H9 (cell line): ENCODE measurements at regions not wholly inside any gene's neighbourhood (a gene's known extent, or its start where the extent isn't known, plus 50 kb on each side); places are given as distances from the start of the nearest gene placed in this dataset.

Experiments
- DNase-seq: peaks from one replicate; pipeline ENCODE4 v3.0.0-alpha.2; 2017
- H2AFZ ChIP-seq: one replicate; pipeline ENCODE4 v1.6.1; 2013; ENCODE audit warnings: mild to moderate bottlenecking, low read length, control low read depth, moderate library complexity
- H2AK5ac ChIP-seq: 2 replicates; pipeline ENCODE4 v1.6.1; 2013; ENCODE audit warnings: low read length, control low read depth, mixed read lengths; ENCODE audit not compliant: insufficient read length
- H2BK120ac ChIP-seq: one replicate; pipeline ENCODE4 v1.6.1; 2013; ENCODE audit warnings: low read depth, mild to moderate bottlenecking, low read length, control low read depth, inconsistent platforms; ENCODE audit not compliant: poor library complexity, severe bottlenecking
- H2BK12ac ChIP-seq: 2 replicates; pipeline ENCODE4 v1.6.1; 2013; ENCODE audit warnings: low read length, control low read depth, mixed read lengths, low read depth; ENCODE audit not compliant: insufficient read length
- H2BK15ac ChIP-seq: 2 replicates; pipeline ENCODE4 v1.6.1; 2013; ENCODE audit warnings: low read depth, low read length, control low read depth
- H2BK20ac ChIP-seq: one replicate; pipeline ENCODE4 v1.6.1; 2013; ENCODE audit warnings: low read depth, mild to moderate bottlenecking, low read length, control low read depth, inconsistent platforms; ENCODE audit not compliant: poor library complexity, severe bottlenecking
- H2BK5ac ChIP-seq: 2 replicates; pipeline ENCODE4 v1.6.1; 2013; ENCODE audit warnings: low read length, control low read depth, mixed read lengths; ENCODE audit not compliant: insufficient read length
- H3K14ac ChIP-seq: 2 replicates; pipeline ENCODE4 v1.6.1; 2013; ENCODE audit warnings: low read length, control low read depth; ENCODE audit not compliant: insufficient read depth
- H3K18ac ChIP-seq: 2 replicates; pipeline ENCODE4 v1.6.1; 2013; ENCODE audit warnings: low read depth, mild to moderate bottlenecking, mixed read lengths, low read length, control low read depth; ENCODE audit not compliant: insufficient read length
- H3K23ac ChIP-seq: 2 replicates; pipeline ENCODE4 v1.6.1; 2013; ENCODE audit warnings: low read length, control low read depth, mixed read lengths, low read depth; ENCODE audit not compliant: insufficient read length
- H3K23me2 ChIP-seq: 2 replicates; pipeline ENCODE4 v1.6.1; 2013; ENCODE audit warnings: low read depth, mild to moderate bottlenecking, mixed read lengths, low read length, control low read depth; ENCODE audit not compliant: insufficient read length, poor library complexity, severe bottlenecking
- H3K27ac ChIP-seq: 2 replicates; pipeline ENCODE4 v1.5.1; 2013; ENCODE audit warnings: low read length, control low read depth, mixed read lengths, low read depth; ENCODE audit not compliant: insufficient read length
- H3K27me3 ChIP-seq: 2 replicates; pipeline ENCODE4 v1.6.1; 2013; ENCODE audit warnings: low read length, control low read depth, inconsistent platforms; ENCODE audit not compliant: insufficient read depth
- H3K4ac ChIP-seq: 2 replicates; pipeline ENCODE4 v1.6.1; 2013; ENCODE audit warnings: low read depth, mild to moderate bottlenecking, control low read depth, inconsistent platforms, low read length, moderate library complexity
- H3K4me1 ChIP-seq: 2 replicates; pipeline ENCODE4 v1.6.1; 2013; ENCODE audit warnings: low read length, control low read depth, inconsistent platforms; ENCODE audit not compliant: insufficient read depth
- H3K4me2 ChIP-seq: 2 replicates; pipeline ENCODE4 v1.6.1; 2013; ENCODE audit warnings: low read length, control low read depth, mixed read lengths; ENCODE audit not compliant: insufficient read length, insufficient read depth
- H3K56ac ChIP-seq: 2 replicates; pipeline ENCODE4 v1.6.1; 2013; ENCODE audit warnings: low read depth, mild to moderate bottlenecking, mixed read lengths, low read length, control low read depth; ENCODE audit not compliant: insufficient read length
- H3K79me1 ChIP-seq: 2 replicates; pipeline ENCODE4 v1.6.1; 2013; ENCODE audit warnings: low read depth, mild to moderate bottlenecking, moderate library complexity, low read length, control low read depth, inconsistent platforms; ENCODE audit not compliant: insufficient read depth, poor library complexity, severe bottlenecking
- H3K79me2 ChIP-seq: 2 replicates; pipeline ENCODE4 v1.6.1; 2013; ENCODE audit warnings: low read length, control low read depth, inconsistent platforms; ENCODE audit not compliant: insufficient read depth
- H3K9ac ChIP-seq: 2 replicates; pipeline ENCODE4 v1.6.1; 2013; ENCODE audit warnings: low read length, control low read depth, mixed read lengths; ENCODE audit not compliant: insufficient read length; ENCODE audit errors: extremely low read depth
- H3K9me3 ChIP-seq: one replicate; pipeline ENCODE4 v1.6.1; 2013; ENCODE audit warnings: low read depth, low read length, inconsistent platforms; ENCODE audit not compliant: control insufficient read depth
- H3T11ph ChIP-seq: one replicate; pipeline ENCODE4 v1.6.1; 2013; ENCODE audit warnings: mild to moderate bottlenecking, low read length, control low read depth, inconsistent platforms
- H4K20me1 ChIP-seq: one replicate; pipeline ENCODE4 v1.6.1; 2013; ENCODE audit not compliant: control insufficient read depth, insufficient read length, insufficient read depth
- H4K5ac ChIP-seq: 2 replicates; pipeline ENCODE4 v1.6.1; 2013; ENCODE audit warnings: low read depth, mild to moderate bottlenecking, mixed read lengths, low read length, control low read depth; ENCODE audit not compliant: insufficient read length
- H4K8ac ChIP-seq: replicated peaks from 2 replicates; pipeline ENCODE4 v1.6.1; 2013; ENCODE audit warnings: low read length, control low read depth, mixed read lengths, low read depth; ENCODE audit not compliant: insufficient read length
- H4K91ac ChIP-seq: 2 replicates; pipeline ENCODE4 v1.6.1; 2013; ENCODE audit warnings: low read depth, mild to moderate bottlenecking, moderate library complexity, mixed read lengths, low read length, control low read depth; ENCODE audit not compliant: insufficient read length
- H3K27ac Mint-ChIP-seq, 3 experiments: 2 replicates in 2 of 3; 3 replicates in 1 of 3; pipeline ENCODE4 v1.8.0; 2020 to 2021; ENCODE audit warnings: mixed read lengths in 3 of 3, mild to moderate bottlenecking in 1 of 3, moderate library complexity in 1 of 3
- H3K27me3 Mint-ChIP-seq: 2 replicates; pipeline ENCODE4 v1.8.0; 2021; ENCODE audit warnings: low read depth, mild to moderate bottlenecking, moderate library complexity, mixed read lengths
- H3K36me3 Mint-ChIP-seq, 3 experiments: 2 replicates in 2 of 3; 3 replicates in 1 of 3; pipeline ENCODE4 v1.8.0; 2020 to 2021; ENCODE audit warnings: low read depth in 3 of 3, mixed read lengths in 3 of 3; ENCODE audit not compliant: insufficient read depth in 1 of 3
- H3K4me1 Mint-ChIP-seq, 2 experiments: 2 replicates each; pipeline ENCODE4 v1.8.0; 2020; ENCODE audit warnings: mixed read lengths in 2 of 2
- H3K4me3 Mint-ChIP-seq, 2 experiments: 2 replicates in 1 of 2; 3 replicates in 1 of 2; pipeline ENCODE4 v1.8.0; 2020 to 2021; ENCODE audit warnings: mild to moderate bottlenecking in 2 of 2, mixed read lengths in 2 of 2, moderate library complexity in 1 of 2
- H3K9me3 Mint-ChIP-seq, 2 experiments: 2 replicates in 1 of 2; 3 replicates in 1 of 2; pipeline ENCODE4 v1.8.0; 2020; ENCODE audit warnings: mild to moderate bottlenecking in 2 of 2, mixed read lengths in 2 of 2, moderate library complexity in 1 of 2
- CTCF ChIP-seq: fragments of 200-600 bp; sonication (generic); conservative IDR thresholded peaks from 3 replicates; pipeline ENCODE4 v1.8.0; 2021; ENCODE audit warnings: antibody characterized with exemption, mild to moderate bottlenecking
- WGBS: extraction: QIAGEN DNeasy Blood & Tissue Kit; methylation state at CpG from one replicate; pipeline ENCODE4 v1.1.7; 2013; ENCODE audit warnings: missing lambda C conversion rate, low lambda C conversion rate, mixed read lengths; ENCODE audit not compliant: insufficient read length; ENCODE audit errors: extremely low coverage; 5-methylcytosine and 5-hydroxymethylcytosine counted together

- H3K4ac ChIP-seq, result no peak overlapping the region
- peaks cover 1% of the 10 kb centered on the region; the same call in 1 of the 2 replicates for H3K79me2 ChIP-seq
- peaks cover 8% of the 10 kb centered on the region for H3K4me1 ChIP-seq
- WGBS, result no CpG with 5 or more reads among the region's 3 CpGs
- TF ChIP-seq CTCF, result no peak
- H3K4me2 ChIP-seq, result no peak overlapping the region
- H3K56ac ChIP-seq, result no peak overlapping the region
- no peaks in the 10 kb centered on the region for H3K23me2 ChIP-seq
- Mint-ChIP-seq H3K27ac (peak overlapping the region in 2 of 3 experiments; percentile 3 to 45; a peak in 2 of 7 replicates), H3K27me3 (no peaks in the 10 kb centered on the region), H3K4me1 (peaks cover 26 to 30% of the 10 kb centered on the region in 2 experiments), H3K4me3 (no peak overlapping the region), H3K36me3 (no peaks in the 10 kb centered on the region), H3K9me3 (no peaks in the 10 kb centered on the region)
- no peak overlapping the region for H2AK5ac ChIP-seq
- H2BK12ac ChIP-seq, result no peak overlapping the region
- no peak overlapping the region for H2BK20ac ChIP-seq
- no peaks in the 10 kb centered on the region for H3K9me3 ChIP-seq
- no peak overlapping the region for H4K91ac ChIP-seq
- no peaks in the 10 kb centered on the region for H3K27me3 ChIP-seq
- H2BK5ac ChIP-seq, result no peak overlapping the region
- DNase-seq, result no peak
- no peak overlapping the region for H3K14ac ChIP-seq
- H3K9ac ChIP-seq, result no peak overlapping the region
- no peaks in the 10 kb centered on the region for H3K79me1 ChIP-seq
- no peaks in the 10 kb centered on the region for H4K20me1 ChIP-seq
- H3T11ph ChIP-seq, result no peak overlapping the region
- no peak overlapping the region for H2BK120ac ChIP-seq
- H3K18ac ChIP-seq, result no peak overlapping the region
- H4K5ac ChIP-seq, result no peak overlapping the region
- no peak overlapping the region for H4K8ac ChIP-seq
- no peak overlapping the region for H2AFZ ChIP-seq
- no peak overlapping the region for H3K23ac ChIP-seq
- no peak overlapping the region for H2BK15ac ChIP-seq
- H3K27ac ChIP-seq, result no peak overlapping the region
Measured at GRCh38 chr2:167749016-167749415, 498.4 kb downstream of the STK39 start.
